Kasumi-1 (cell line): ENCODE measurements at regions not wholly inside any gene's neighbourhood (a gene's known extent, or its start where the extent isn't known, plus 50 kb on each side); places are given as distances from the start of the nearest gene placed in this dataset.
A peak's percentile ranks its signal among the peaks of the same experiment; 100 is the strongest.

ENCODE experiments used
- DNase-seq, 2 experiments: peaks; one replicate each; lab custom pipeline; 2025; lab: John Stamatoyannopoulos, UW

GRCh38 chr4:10983268-10983667 is 298.7 kb upstream of the CLNK start:
- DNase-seq = peak in 1 of 2 experiments; percentile 22

- no peak for DNase-seq
These were observed 297.7 kb upstream of the CLNK start for GRCh38 chr4:10982305-10982704.

GRCh38 chr4:10981576-10981975 is 297.0 kb upstream of the CLNK start:
- DNase-seq = no peak

- no peak for DNase-seq
These were observed 296.5 kb upstream of the CLNK start for GRCh38 chr4:10981096-10981495.

GRCh38 chr4:10979032-10979431 is 294.5 kb upstream of the CLNK start:
- no peak for DNase-seq

- DNase-seq = no peak
These were observed 293.0 kb upstream of the CLNK start for GRCh38 chr4:10977534-10977933.

GRCh38 chr4:10974371-10974770 is 289.8 kb upstream of the CLNK start:
- DNase-seq = no peak

- peak in 1 of 2 experiments; percentile 8 for DNase-seq
These were observed 289.1 kb upstream of the CLNK start for GRCh38 chr4:10973686-10974085.

GRCh38 chr4:10971800-10972401 is 287.3 kb upstream of the CLNK start:
- no peak for DNase-seq

GRCh38 chr4:10965196-10965595 is 280.6 kb upstream of the CLNK start:
- no peak for DNase-seq

GRCh38 chr4:10963958-10964703 is 279.6 kb upstream of the CLNK start:
- DNase-seq = no peak

GRCh38 chr4:10963241-10963640 is 278.7 kb upstream of the CLNK start:
- DNase-seq = no peak

GRCh38 chr4:10962246-10962645 is 277.7 kb upstream of the CLNK start:
- no peak for DNase-seq

- DNase-seq = no peak
These were observed 275.8 kb upstream of the CLNK start for GRCh38 chr4:10960389-10960788.

- DNase-seq = no peak
These were observed 275.0 kb upstream of the CLNK start for GRCh38 chr4:10959586-10959985.

- no peak for DNase-seq
These were observed 273.8 kb upstream of the CLNK start for GRCh38 chr4:10958226-10958856.

- no peak for DNase-seq
These were observed 266.7 kb upstream of the CLNK start for GRCh38 chr4:10951306-10951705.

- no peak for DNase-seq
These were observed 264.6 kb upstream of the CLNK start for GRCh38 chr4:10949039-10949733.

GRCh38 chr4:10947898-10948297 is 263.3 kb upstream of the CLNK start:
- DNase-seq = no peak

- no peak for DNase-seq
These were observed 259.8 kb upstream of the CLNK start for GRCh38 chr4:10944321-10944720.

- DNase-seq = no peak
These were observed 257.6 kb upstream of the CLNK start for GRCh38 chr4:10942156-10942555.

GRCh38 chr4:10929818-10930217 is 245.2 kb upstream of the CLNK start:
- DNase-seq = no peak

GRCh38 chr4:10925996-10926395 is 241.4 kb upstream of the CLNK start:
- DNase-seq = no peak
